GM23248 (cell line): ENCODE measurements at regions not wholly inside any gene's neighbourhood (a gene's known extent, or its start where the extent isn't known, plus 50 kb on each side); places are given as distances from the start of the nearest gene placed in this dataset.

Experiments
- EZH2 ChIP-seq: fragments of 200-600 bp; sonication (generic); IDR thresholded peaks from 2 replicates; pipeline ENCODE4 v1.6.1; 2018; ENCODE audit warnings: antibody characterized with exemption, mild to moderate bottlenecking; ENCODE audit not compliant: insufficient read depth, poor library complexity, severe bottlenecking
- EZH2phosphoT487 ChIP-seq: fragments of 200-600 bp; sonication (generic); IDR thresholded peaks from 2 replicates; pipeline ENCODE4 v1.6.1; 2018; ENCODE audit warnings: antibody characterized with exemption, moderate library complexity, mild to moderate bottlenecking, low read depth; ENCODE audit not compliant: insufficient read depth

DNA sequence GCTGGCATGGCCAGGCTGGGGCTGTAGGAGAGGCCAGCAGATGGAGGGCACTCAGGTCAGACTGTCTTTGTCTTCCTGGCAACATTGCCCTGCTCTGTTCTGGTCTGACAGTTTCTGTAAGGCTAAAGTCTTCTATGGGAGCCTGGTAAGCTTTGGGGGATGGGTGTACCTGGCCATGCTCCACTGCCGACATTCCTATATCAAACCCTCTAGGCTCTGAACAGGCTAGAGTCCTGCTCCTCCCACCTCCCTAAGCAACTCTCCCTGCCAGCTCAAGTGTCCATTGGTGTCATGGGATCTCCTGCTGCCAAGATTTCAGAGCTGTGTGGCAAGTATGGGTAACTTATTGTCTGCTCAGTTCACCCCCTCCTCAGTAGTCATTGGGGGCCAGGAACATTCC is 163.5 kb upstream of the UGT8 start:
- TF ChIP-seq EZH2, result no peak
- no peak for TF ChIP-seq EZH2phosphoT487
